CD4-positive, alpha-beta T cell treated with Interferon alpha-2 for 1 hour (primary cell): ENCODE measurements at regions not wholly inside any gene's neighbourhood (a gene's known extent, or its start where the extent isn't known, plus 50 kb on each side); places are given as distances from the start of the nearest gene placed in this dataset.
"Not testable (repeated sequence)": the region's sequence is repeated elsewhere in the genome, so short reads cannot be mapped to it uniquely, and the experiment has no call there.

Experiments used
- DNase-seq, 2 donors: peaks; one replicate each; pipeline ENCODE4 v3.0.0-alpha.2; 2020 to 2022

- not testable (repeated sequence) for DNase-seq
Measured at GRCh38 chr1:121117298-121117611, 66.9 kb downstream of the FAM72B start.

GRCh38 chr1:121117622-121118479 lies 66.3 kb downstream of the FAM72B start:
- DNase-seq = not testable (repeated sequence)
